ENCODE measurements at regions not wholly inside any gene's neighbourhood (a gene's known extent, or its start where the extent isn't known, plus 50 kb on each side); places are given as distances from the start of the nearest gene placed in this dataset.

DNA sequence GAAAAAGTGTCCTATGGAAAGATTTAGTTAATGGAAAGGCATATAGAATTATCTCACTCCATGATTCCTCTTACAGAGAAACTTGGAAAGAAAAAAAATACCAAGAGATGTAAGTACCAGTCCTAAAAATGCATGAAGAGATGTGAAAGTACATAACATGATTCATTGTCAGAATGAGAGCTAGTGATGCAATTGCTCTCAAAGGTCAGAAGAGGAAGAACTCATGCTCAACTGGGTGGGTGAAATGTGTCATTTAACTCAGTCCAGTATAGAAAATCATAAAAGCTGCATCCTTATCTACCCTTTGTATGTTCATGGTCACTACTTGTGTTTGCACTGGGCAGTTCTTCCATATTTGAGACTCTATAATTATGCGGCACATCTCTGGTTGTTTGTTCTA, 300.0 kb upstream of the PIK3C3 start:
- TF ChIP-seq POLR2AphosphoS5 (IDR thresholded peaks at IDR 0.05; ENCODE audit: low read depth, low read length) (no peak), SIN3A (IDR thresholded peaks at IDR 0.05; ENCODE audit: borderline replicate concordance, insufficient read depth, low read length) (no peak), TAF1 (IDR thresholded peaks at IDR 0.05; ENCODE audit: borderline replicate concordance, insufficient read depth, low read length) (no peak)
- TF ChIP-seq, protein P1, sequence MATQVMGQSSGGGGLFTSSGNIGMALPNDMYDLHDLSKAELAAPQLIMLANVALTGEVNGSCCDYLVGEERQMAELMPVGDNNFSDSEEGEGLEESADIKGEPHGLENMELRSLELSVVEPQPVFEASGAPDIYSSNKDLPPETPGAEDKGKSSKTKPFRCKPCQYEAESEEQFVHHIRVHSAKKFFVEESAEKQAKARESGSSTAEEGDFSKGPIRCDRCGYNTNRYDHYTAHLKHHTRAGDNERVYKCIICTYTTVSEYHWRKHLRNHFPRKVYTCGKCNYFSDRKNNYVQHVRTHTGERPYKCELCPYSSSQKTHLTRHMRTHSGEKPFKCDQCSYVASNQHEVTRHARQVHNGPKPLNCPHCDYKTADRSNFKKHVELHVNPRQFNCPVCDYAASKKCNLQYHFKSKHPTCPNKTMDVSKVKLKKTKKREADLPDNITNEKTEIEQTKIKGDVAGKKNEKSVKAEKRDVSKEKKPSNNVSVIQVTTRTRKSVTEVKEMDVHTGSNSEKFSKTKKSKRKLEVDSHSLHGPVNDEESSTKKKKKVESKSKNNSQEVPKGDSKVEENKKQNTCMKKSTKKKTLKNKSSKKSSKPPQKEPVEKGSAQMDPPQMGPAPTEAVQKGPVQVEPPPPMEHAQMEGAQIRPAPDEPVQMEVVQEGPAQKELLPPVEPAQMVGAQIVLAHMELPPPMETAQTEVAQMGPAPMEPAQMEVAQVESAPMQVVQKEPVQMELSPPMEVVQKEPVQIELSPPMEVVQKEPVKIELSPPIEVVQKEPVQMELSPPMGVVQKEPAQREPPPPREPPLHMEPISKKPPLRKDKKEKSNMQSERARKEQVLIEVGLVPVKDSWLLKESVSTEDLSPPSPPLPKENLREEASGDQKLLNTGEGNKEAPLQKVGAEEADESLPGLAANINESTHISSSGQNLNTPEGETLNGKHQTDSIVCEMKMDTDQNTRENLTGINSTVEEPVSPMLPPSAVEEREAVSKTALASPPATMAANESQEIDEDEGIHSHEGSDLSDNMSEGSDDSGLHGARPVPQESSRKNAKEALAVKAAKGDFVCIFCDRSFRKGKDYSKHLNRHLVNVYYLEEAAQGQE (IDR thresholded peaks at IDR 0.05; ENCODE audit: insufficient read depth in 1 of 2, low read depth in 2 of 2, low read length in 2 of 2) = no peak

All from PFSK-1 (cell line).